AG09309 (cell line): ENCODE measurements at regions not wholly inside any gene's neighbourhood (a gene's known extent, or its start where the extent isn't known, plus 50 kb on each side); places are given as distances from the start of the nearest gene placed in this dataset.
"Not testable (repeated sequence)": the region's sequence is repeated elsewhere in the genome, so short reads cannot be mapped to it uniquely, and the experiment has no call there.

Experiments used
- DNase-seq: peaks from one replicate; pipeline ENCODE4 v3.0.0-alpha.2; 2010; ENCODE audit warnings: low read depth
- H3K4me3 ChIP-seq: 2 replicates; pipeline ENCODE4 v1.5.1; 2011; ENCODE audit warnings: mild to moderate bottlenecking, low read depth, low read length, moderate library complexity; ENCODE audit not compliant: control insufficient read depth
- TF ChIP-seq, protein P1 (sequence below): IDR thresholded peaks from 2 replicates; pipeline ENCODE4 v1.5.1; 2011; ENCODE audit warnings: mild to moderate bottlenecking, low read depth, low read length, inconsistent platforms; ENCODE audit not compliant: insufficient read depth, control insufficient read depth; ENCODE audit errors: missing control alignments

DNA sequence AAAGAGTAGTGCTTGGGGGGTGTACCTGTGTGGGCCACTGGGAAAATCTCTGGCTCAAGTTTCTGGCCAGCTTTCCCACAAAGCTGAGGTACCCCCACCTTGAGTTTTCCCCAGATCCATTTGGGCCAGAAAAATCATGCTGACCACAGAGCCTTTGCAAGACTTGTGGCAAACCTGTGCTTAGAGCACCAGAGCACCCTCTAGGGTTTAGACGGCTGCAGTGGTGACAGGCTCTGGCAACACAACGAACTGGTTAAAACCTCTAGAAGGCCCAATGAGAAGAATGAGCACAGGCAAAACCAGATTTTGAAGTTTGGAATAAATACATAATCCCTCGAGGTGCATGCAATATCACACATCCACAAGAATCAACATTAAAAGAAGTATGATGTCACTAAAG lies 290.7 kb upstream of the FOLH1 start:
- H3K4me3 ChIP-seq, result no peak overlapping the region
- no peak for DNase-seq
- TF ChIP-seq, protein P1, sequence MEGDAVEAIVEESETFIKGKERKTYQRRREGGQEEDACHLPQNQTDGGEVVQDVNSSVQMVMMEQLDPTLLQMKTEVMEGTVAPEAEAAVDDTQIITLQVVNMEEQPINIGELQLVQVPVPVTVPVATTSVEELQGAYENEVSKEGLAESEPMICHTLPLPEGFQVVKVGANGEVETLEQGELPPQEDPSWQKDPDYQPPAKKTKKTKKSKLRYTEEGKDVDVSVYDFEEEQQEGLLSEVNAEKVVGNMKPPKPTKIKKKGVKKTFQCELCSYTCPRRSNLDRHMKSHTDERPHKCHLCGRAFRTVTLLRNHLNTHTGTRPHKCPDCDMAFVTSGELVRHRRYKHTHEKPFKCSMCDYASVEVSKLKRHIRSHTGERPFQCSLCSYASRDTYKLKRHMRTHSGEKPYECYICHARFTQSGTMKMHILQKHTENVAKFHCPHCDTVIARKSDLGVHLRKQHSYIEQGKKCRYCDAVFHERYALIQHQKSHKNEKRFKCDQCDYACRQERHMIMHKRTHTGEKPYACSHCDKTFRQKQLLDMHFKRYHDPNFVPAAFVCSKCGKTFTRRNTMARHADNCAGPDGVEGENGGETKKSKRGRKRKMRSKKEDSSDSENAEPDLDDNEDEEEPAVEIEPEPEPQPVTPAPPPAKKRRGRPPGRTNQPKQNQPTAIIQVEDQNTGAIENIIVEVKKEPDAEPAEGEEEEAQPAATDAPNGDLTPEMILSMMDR, result no peak

GRCh38 chr11:49505231-49505630 lies 296.8 kb upstream of the FOLH1 start:
- TF ChIP-seq, protein P1, result no peak
- no peak for DNase-seq
- H3K4me3 ChIP-seq, result no peak overlapping the region

DNA sequence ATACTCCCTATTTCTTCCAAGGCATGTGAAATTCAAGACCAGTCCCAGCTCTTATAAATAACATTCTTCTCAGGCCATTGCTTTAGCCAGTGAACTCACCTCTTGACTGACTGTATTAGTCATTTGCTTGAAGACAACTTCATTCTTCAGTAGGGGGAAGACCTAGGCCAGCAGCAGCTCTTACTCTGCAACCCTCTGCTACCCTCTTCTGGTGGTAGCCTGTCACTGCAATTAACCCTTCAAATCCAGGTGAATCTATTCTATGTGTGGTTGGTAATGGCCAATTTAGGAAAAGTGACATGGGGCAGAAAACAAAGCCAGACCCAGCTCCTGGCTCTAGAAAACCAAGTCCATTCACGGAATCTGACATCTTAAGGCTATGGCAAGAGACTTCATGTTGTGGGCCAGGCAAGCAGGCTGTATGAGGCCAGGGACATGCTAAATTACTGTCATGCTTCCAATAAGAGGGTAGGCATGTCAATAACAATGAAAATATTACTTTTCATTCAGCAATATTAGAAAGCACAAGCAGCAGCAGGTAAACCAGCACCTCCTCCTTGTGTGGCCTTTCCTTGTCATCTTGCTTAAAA lies 317.9 kb upstream of the FOLH1 start:
- peak; percentile 8 for DNase-seq
- TF ChIP-seq, protein P1, result peak; percentile 48
- not testable (repeated sequence) for H3K4me3 ChIP-seq

- DNase-seq, result no peak
- TF ChIP-seq, protein P1, result no peak
Measured at GRCh38 chr11:49533204-49533603, 324.8 kb upstream of the FOLH1 start.

DNA sequence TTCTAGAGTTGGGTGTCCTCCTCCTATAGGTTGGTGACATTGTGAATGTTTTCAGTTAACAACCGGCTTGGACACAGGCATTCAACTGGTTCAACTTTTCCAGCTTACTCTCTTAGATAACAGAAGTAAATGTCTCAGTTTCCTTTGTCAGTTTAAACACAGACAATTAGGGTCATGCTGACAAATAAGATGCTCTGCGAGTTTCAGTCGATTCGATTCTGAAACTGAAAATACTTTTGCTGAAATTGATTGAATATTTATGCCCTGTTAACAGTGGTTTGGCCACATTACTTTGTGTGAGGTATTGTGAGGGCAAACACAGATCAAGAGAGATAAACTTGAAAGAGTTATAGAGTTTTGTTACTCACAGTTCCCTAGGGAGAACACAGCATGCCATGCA lies 330.5 kb upstream of the FOLH1 start:
- DNase-seq, H3K4me3 ChIP-seq: not testable (repeated sequence)

More at GRCh38 chr11:49533204-49533603, 324.8 kb upstream of the FOLH1 start:
- H3K4me3 ChIP-seq, result no peak overlapping the region

- DNase-seq, H3K4me3 ChIP-seq: not testable (repeated sequence)
Measured at GRCh38 chr11:49558261-49558847, 350.0 kb upstream of the FOLH1 start.

DNA sequence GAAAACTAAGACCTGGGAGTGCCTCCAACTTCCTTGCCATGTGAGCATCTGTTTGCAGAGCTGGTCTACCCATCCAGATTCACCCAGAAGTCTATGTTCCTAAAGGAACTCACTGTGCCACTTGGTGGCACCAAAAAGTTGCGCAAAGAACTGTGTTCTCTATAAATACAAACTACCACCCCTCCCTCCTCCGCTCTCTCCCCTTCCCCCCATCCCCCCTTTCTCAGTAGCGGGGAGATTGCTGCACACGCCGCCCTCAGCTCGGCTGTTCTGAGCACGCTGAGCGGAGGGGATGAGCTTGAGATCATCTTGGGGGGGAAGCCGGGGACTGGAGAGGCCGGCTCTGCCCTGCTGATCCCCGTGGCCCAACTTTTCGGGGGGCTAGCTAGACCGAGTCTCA lies 352.2 kb upstream of the FOLH1 start:
- DNase-seq, H3K4me3 ChIP-seq: not testable (repeated sequence)

DNA sequence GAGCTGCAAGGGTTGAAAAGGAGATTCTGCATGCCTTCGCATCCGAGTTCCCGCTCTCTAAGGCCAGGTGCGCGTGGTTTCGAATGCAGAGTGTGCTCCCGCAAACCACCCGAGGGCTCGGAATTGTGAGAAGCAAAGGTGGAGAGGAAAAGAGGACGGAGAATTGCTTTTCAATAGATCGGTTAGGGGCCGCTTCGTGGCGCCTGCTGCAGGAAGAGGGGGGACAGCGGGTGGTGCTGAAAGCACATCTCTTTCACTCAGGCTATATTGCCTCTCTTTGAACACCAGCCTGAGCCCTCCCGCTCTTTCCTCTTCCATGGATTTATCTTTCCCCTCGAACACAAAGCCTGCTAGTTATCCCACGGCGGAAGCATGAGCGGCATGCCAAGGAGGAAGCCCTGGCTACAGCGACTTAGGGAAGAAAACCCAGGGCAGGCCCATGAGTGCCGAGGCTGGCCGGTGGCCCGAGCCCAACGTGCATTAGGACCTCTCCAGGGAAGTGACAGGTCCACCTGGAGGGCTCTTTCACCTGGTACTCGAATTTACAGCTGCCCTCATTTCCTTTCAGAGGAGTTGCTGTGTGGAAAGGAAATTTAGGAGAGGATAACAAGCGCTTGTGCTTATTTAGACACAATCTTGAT lies 353.0 kb upstream of the FOLH1 start:
- DNase-seq, H3K4me3 ChIP-seq: not testable (repeated sequence)

GRCh38 chr11:49562262-49562661 lies 353.9 kb upstream of the FOLH1 start:
- DNase-seq, H3K4me3 ChIP-seq: not testable (repeated sequence)

GRCh38 chr11:49579492-49579891 lies 371.1 kb upstream of the FOLH1 start:
- not testable (repeated sequence) for H3K4me3 ChIP-seq, DNase-seq

- not testable (repeated sequence) for H3K4me3 ChIP-seq, DNase-seq
Measured at GRCh38 chr11:49585495-49585894, 366.7 kb upstream of the OR4C13 start.

DNA sequence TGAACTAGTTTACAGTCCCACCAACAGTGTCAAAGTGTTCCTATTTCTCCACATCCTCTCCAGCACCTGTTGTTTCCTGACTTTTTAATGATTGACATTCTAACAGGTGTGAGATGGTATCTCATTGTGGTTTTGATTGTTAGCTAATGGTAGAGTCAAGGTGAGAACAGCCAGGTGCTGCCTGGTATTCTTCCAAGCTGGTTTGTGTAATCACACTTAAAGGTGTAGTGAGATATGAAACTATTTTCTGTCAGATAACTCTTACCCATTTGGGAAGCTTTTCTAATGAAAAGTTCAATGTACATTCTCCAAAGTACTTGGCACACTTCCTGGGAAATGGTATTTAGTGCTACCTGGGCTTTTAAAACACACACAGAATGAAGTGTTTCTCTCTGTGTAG lies 343.3 kb upstream of the OR4C13 start:
- not testable (repeated sequence) for DNase-seq, H3K4me3 ChIP-seq

DNA sequence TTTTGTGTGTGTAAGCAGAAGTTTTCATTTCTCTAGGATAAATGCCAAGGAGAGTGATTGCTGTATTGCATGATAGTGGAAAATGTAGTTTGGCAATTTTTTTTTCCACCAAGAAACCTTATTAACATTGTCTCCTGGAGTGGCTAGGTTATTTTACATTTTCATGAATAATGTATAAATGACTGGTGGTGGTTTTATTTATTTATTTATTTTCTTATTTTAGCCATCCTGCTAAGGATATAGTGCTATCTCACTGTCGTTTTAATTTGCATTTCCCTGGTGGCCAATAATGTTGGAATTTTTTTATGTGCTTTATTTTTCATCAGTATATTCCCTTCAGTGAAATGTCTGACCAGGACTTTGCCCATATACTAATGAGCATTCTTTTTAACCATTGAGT lies 328.3 kb upstream of the OR4C13 start:
- DNase-seq, result not testable (repeated sequence)

GRCh38 chr11:49670705-49671104 lies 281.5 kb upstream of the OR4C13 start:
- H3K4me3 ChIP-seq, DNase-seq: not testable (repeated sequence)

More for the DNA sequence above, 328.3 kb upstream of the OR4C13 start:
- not testable (repeated sequence) for H3K4me3 ChIP-seq
